WTC11 (cell line): ENCODE measurements at regions not wholly inside any gene's neighbourhood (a gene's known extent, or its start where the extent isn't known, plus 50 kb on each side); places are given as distances from the start of the nearest gene placed in this dataset.

Experiments
- CREB1 ChIP-seq: sonication (generic); formaldehyde crosslinking; IDR thresholded peaks from 2 replicates; pipeline ENCODE4 v1.8.0; 2023; ENCODE audit warnings: mild to moderate bottlenecking, missing genetic modification reagents
- GABPB1 ChIP-seq: sonication (generic); formaldehyde crosslinking; IDR thresholded peaks from 2 replicates; pipeline ENCODE4 v1.8.1; 2023; ENCODE audit warnings: mild to moderate bottlenecking, missing genetic modification reagents
- RELA ChIP-seq: sonication (generic); formaldehyde crosslinking; IDR thresholded peaks from 2 replicates; pipeline ENCODE4 v1.8.1; 2022; ENCODE audit warnings: missing genetic modification reagents, mild to moderate bottlenecking, borderline replicate concordance
- SP1 ChIP-seq: sonication (generic); formaldehyde crosslinking; conservative IDR thresholded peaks from 2 replicates; pipeline ENCODE4 v1.8.1; 2022; ENCODE audit warnings: missing genetic modification reagents
- ZNF263 ChIP-seq: sonication (generic); formaldehyde crosslinking; IDR thresholded peaks from 2 replicates; pipeline ENCODE4 v1.8.1; 2022; ENCODE audit warnings: low read depth, mild to moderate bottlenecking, moderate library complexity, missing genetic modification reagents
- ZNF396 ChIP-seq: fragments of 250-450 bp; sonication (Bioruptor Pico); IDR thresholded peaks from 2 replicates; pipeline ENCODE4 v1.8.0; 2021; ENCODE audit warnings: mild to moderate bottlenecking, moderate library complexity, borderline replicate concordance
- ZNF416 ChIP-seq: fragments of 250-450 bp; sonication (Bioruptor Pico); IDR thresholded peaks from 2 replicates; pipeline ENCODE4 v1.9.0; 2021; ENCODE audit warnings: mild to moderate bottlenecking, inconsistent platforms
- TF ChIP-seq, protein P1 (sequence below): sonication (generic); formaldehyde crosslinking; IDR thresholded peaks from 2 replicates; pipeline ENCODE4 v1.8.1; 2023; ENCODE audit warnings: mild to moderate bottlenecking, missing genetic modification reagents
- TF ChIP-seq, protein P2 (sequence below): sonication (generic); formaldehyde crosslinking; IDR thresholded peaks from 2 replicates; pipeline ENCODE4 v1.8.1; 2022; ENCODE audit warnings: low read depth, missing genetic modification reagents, borderline replicate concordance
- TF ChIP-seq, protein P3 (sequence below): fragments of 200-600 bp; IDR thresholded peaks from 2 replicates; pipeline ENCODE4 v1.8.0; 2022; ENCODE audit warnings: antibody characterized with exemption
- TF ChIP-seq, protein P4 (sequence below): sonication (generic); formaldehyde crosslinking; IDR thresholded peaks from 2 replicates; pipeline ENCODE4 v1.8.1; 2022; ENCODE audit warnings: missing genetic modification reagents, borderline replicate concordance

DNA sequence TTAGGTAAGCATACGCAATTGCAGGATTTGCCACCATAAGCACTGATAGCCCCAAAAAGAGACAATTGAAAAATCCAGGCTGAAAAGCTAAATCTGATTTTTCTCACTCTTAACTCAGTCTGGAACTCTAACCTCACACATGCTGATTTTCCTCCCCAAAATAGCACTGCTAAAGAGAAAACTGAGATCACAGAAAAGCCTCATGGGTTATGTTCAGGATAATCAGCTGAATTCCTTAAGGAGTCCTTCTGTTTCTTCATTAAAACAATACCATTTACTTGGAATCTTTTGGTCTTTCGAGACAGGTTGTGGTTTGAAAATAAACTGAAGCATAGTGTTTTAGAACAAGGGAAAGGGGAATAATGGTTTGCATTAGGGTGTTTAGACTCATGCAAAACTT is 144.3 kb upstream of the LRRN1 start:
- TF ChIP-seq, protein P1, sequence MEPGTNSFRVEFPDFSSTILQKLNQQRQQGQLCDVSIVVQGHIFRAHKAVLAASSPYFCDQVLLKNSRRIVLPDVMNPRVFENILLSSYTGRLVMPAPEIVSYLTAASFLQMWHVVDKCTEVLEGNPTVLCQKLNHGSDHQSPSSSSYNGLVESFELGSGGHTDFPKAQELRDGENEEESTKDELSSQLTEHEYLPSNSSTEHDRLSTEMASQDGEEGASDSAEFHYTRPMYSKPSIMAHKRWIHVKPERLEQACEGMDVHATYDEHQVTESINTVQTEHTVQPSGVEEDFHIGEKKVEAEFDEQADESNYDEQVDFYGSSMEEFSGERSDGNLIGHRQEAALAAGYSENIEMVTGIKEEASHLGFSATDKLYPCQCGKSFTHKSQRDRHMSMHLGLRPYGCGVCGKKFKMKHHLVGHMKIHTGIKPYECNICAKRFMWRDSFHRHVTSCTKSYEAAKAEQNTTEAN (CRISPR knock-in tag), result no peak
- TF ChIP-seq, protein P2, sequence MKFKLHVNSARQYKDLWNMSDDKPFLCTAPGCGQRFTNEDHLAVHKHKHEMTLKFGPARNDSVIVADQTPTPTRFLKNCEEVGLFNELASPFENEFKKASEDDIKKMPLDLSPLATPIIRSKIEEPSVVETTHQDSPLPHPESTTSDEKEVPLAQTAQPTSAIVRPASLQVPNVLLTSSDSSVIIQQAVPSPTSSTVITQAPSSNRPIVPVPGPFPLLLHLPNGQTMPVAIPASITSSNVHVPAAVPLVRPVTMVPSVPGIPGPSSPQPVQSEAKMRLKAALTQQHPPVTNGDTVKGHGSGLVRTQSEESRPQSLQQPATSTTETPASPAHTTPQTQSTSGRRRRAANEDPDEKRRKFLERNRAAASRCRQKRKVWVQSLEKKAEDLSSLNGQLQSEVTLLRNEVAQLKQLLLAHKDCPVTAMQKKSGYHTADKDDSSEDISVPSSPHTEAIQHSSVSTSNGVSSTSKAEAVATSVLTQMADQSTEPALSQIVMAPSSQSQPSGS (CRISPR knock-in tag), result no peak
- TF ChIP-seq, protein P3, sequence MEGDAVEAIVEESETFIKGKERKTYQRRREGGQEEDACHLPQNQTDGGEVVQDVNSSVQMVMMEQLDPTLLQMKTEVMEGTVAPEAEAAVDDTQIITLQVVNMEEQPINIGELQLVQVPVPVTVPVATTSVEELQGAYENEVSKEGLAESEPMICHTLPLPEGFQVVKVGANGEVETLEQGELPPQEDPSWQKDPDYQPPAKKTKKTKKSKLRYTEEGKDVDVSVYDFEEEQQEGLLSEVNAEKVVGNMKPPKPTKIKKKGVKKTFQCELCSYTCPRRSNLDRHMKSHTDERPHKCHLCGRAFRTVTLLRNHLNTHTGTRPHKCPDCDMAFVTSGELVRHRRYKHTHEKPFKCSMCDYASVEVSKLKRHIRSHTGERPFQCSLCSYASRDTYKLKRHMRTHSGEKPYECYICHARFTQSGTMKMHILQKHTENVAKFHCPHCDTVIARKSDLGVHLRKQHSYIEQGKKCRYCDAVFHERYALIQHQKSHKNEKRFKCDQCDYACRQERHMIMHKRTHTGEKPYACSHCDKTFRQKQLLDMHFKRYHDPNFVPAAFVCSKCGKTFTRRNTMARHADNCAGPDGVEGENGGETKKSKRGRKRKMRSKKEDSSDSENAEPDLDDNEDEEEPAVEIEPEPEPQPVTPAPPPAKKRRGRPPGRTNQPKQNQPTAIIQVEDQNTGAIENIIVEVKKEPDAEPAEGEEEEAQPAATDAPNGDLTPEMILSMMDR, result no peak
- TF ChIP-seq RELA (CRISPR knock-in tag) (no peak), CREB1 (no peak), ZNF396 (no peak), SP1 (CRISPR knock-in tag) (no peak), ZNF416 (CRISPR knock-in tag) (no peak), ZNF263 (CRISPR knock-in tag) (no peak), GABPB1 (no peak)
- TF ChIP-seq, protein P4, sequence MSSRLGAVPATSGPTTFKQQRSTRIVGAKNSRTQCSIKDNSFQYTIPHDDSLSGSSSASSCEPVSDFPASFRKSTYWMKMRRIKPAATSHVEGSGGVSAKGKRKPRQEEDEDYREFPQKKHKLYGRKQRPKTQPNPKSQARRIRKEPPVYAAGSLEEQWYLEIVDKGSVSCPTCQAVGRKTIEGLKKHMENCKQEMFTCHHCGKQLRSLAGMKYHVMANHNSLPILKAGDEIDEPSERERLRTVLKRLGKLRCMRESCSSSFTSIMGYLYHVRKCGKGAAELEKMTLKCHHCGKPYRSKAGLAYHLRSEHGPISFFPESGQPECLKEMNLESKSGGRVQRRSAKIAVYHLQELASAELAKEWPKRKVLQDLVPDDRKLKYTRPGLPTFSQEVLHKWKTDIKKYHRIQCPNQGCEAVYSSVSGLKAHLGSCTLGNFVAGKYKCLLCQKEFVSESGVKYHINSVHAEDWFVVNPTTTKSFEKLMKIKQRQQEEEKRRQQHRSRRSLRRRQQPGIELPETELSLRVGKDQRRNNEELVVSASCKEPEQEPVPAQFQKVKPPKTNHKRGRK (CRISPR knock-in tag), result no peak
